ENCODE measurements at regions not wholly inside any gene's neighbourhood (a gene's known extent, or its start where the extent isn't known, plus 50 kb on each side); places are given as distances from the start of the nearest gene placed in this dataset.

- Histone ChIP-seq H3K4me1 (peaks cover 0 to 2% of the 10 kb centered on the region in 2 donors), H3K27ac (no peak overlapping the region), H3K27me3 (no peaks in the 10 kb centered on the region), H3K4me3 (no peak overlapping the region), H3K9me3 (peaks cover 0 to 12% of the 10 kb centered on the region in 2 donors), H3K36me3 (no peaks in the 10 kb centered on the region)
- no peak for DNase-seq (ENCODE audit: low spot score)
- TF ChIP-seq, protein P1, sequence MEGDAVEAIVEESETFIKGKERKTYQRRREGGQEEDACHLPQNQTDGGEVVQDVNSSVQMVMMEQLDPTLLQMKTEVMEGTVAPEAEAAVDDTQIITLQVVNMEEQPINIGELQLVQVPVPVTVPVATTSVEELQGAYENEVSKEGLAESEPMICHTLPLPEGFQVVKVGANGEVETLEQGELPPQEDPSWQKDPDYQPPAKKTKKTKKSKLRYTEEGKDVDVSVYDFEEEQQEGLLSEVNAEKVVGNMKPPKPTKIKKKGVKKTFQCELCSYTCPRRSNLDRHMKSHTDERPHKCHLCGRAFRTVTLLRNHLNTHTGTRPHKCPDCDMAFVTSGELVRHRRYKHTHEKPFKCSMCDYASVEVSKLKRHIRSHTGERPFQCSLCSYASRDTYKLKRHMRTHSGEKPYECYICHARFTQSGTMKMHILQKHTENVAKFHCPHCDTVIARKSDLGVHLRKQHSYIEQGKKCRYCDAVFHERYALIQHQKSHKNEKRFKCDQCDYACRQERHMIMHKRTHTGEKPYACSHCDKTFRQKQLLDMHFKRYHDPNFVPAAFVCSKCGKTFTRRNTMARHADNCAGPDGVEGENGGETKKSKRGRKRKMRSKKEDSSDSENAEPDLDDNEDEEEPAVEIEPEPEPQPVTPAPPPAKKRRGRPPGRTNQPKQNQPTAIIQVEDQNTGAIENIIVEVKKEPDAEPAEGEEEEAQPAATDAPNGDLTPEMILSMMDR (IDR thresholded peaks at IDR 0.05), result no peak
Measured at GRCh38 chr20:51980277-51980676, 178.0 kb upstream of the SALL4 start.

DNA sequence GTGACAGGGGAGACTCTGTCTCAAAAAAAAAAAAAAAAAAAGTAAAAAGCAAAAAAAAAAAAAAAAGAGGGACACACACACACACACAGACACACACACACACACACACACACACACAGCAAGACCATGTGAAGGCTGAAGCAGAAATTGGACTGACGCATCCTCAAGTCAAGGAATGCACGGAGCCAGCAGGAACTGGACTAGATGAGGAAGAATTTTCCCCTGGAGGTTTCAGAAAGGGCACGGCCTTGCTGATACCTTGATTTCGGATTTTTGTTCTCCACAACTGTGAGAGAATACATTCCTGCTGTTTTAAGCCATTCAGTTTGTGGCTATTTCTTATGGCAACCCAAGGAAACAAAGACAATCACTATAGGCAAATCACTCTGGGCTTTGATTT lies 176.9 kb upstream of the SALL4 start:
- Histone ChIP-seq H3K27ac (no peak overlapping the region), H3K4me3 (no peak overlapping the region), H3K36me3 (no peaks in the 10 kb centered on the region), H3K9me3 (peaks cover 0 to 12% of the 10 kb centered on the region in 2 donors), H3K27me3 (no peaks in the 10 kb centered on the region), H3K4me1 (no peaks in the 10 kb centered on the region)
- DNase-seq (ENCODE audit: low spot score), result no peak
- TF ChIP-seq, protein P1 (IDR thresholded peaks at IDR 0.05), result no peak

DNA sequence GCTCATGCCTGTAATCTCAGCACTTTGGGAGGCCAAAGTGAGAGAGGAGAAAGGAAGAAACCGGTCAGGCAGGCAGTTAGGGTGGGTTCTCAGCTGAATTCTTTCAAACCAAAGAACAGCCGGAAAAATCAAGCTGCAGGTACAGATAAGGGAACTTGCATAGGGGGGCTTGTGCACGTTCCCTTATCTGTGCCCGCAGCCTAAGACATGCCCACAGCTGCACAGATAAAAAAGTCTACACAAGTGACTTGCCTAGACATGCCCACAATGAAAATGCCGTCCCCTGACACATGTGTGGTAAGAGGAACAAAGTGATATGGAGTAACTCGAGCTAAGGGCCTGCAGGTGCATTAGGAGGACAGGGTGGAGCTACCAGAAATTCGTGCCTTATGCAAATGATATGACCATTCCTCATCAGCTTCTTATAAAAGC lies 175.8 kb upstream of the SALL4 start:
- DNase-seq (ENCODE audit: low spot score), result no peak
- Histone ChIP-seq H3K9me3 (peaks cover 0 to 12% of the 10 kb centered on the region in 2 donors), H3K4me1 (no peaks in the 10 kb centered on the region), H3K36me3 (no peaks in the 10 kb centered on the region), H3K27ac (no peak overlapping the region), H3K4me3 (no peak overlapping the region), H3K27me3 (no peaks in the 10 kb centered on the region)
- TF ChIP-seq, protein P1 (IDR thresholded peaks at IDR 0.05), result no peak

DNA sequence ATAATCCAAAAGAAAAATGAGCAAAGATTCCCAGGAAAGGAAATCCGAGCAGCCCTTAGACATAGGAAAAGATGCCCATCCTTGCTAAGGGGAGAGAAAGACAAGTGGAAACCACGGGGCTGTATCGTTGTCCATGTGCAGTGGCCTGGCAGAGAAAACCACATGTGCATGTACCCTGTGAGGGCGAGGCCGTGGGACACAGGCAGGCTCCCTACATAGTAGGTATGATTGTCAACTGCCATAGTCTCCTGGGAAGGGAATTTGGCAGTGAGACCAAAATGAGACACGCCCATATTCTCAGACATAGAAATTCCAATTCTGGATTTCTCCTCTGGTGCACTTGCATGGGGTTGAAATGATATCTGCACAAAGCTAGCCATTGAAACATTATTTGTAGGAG lies 169.7 kb upstream of the SALL4 start:
- Histone ChIP-seq H3K27ac (no peak overlapping the region), H3K4me3 (no peak overlapping the region), H3K36me3 (no peaks in the 10 kb centered on the region), H3K9me3 (no peaks in the 10 kb centered on the region), H3K4me1 (no peaks in the 10 kb centered on the region), H3K27me3 (no peaks in the 10 kb centered on the region)
- DNase-seq (ENCODE audit: low spot score), result no peak
- TF ChIP-seq, protein P1 (IDR thresholded peaks at IDR 0.05), result no peak

DNA sequence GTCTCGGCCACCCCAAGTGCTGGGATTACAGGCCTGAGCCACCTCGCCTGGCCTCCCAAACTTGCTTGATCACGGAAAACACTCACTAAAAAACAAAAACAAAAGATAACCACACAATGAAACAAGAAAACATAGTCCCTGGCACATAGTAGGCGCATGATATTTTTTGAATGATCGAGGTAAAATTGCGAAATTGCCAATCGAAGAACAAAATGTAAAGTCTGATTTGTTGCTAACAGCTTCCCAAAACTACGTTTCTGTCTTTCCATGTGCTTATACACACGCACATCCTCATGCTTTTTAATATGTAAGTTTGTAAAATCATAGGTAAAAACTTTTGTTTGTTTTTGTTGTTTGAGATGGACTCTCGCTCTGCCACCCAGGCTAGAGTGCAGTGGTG lies 168.5 kb upstream of the SALL4 start:
- no peaks in the 10 kb centered on the region for H3K36me3 ChIP-seq
- no peak overlapping the region for H3K27ac ChIP-seq
- no peaks in the 10 kb centered on the region for H3K4me1 ChIP-seq
- DNase-seq (ENCODE audit: low spot score), result no peak
- TF ChIP-seq, protein P1 (IDR thresholded peaks at IDR 0.05), result no peak
- H3K4me3 ChIP-seq, result no peak overlapping the region
- H3K27me3 ChIP-seq, result no peaks in the 10 kb centered on the region
- H3K9me3 ChIP-seq, result no peaks in the 10 kb centered on the region

DNA sequence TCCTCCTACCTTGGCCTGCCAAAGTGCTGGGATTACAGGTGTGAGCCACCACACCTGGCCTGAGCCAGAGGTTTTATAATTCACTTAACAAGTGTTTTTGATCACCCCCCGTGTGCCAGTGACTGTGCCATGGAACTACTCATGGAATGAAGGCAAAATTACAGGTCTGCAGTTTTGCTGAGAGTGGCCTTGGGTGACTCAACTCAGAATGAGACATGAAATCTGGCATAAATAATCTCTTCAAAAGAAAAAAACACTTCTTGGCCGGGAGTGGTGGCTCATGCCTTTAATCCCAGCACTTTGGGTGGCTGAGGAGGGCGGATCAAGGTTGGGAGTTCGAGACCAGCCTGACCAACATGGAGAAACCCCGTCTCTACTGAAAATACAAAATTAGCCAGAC lies 166.9 kb upstream of the SALL4 start:
- Histone ChIP-seq H3K9me3 (no peaks in the 10 kb centered on the region), H3K36me3 (no peaks in the 10 kb centered on the region), H3K4me1 (no peaks in the 10 kb centered on the region), H3K27ac (no peak overlapping the region), H3K4me3 (no peak overlapping the region), H3K27me3 (no peaks in the 10 kb centered on the region)
- no peak for DNase-seq (ENCODE audit: low spot score)
- TF ChIP-seq, protein P1 (IDR thresholded peaks at IDR 0.05), result no peak
